ENCODE measurements at regions not wholly inside any gene's neighbourhood (a gene's known extent, or its start where the extent isn't known, plus 50 kb on each side); places are given as distances from the start of the nearest gene placed in this dataset.

- H3K27me3 ChIP-seq = no peaks in the 10 kb centered on the region
- TF ChIP-seq, protein P1, sequence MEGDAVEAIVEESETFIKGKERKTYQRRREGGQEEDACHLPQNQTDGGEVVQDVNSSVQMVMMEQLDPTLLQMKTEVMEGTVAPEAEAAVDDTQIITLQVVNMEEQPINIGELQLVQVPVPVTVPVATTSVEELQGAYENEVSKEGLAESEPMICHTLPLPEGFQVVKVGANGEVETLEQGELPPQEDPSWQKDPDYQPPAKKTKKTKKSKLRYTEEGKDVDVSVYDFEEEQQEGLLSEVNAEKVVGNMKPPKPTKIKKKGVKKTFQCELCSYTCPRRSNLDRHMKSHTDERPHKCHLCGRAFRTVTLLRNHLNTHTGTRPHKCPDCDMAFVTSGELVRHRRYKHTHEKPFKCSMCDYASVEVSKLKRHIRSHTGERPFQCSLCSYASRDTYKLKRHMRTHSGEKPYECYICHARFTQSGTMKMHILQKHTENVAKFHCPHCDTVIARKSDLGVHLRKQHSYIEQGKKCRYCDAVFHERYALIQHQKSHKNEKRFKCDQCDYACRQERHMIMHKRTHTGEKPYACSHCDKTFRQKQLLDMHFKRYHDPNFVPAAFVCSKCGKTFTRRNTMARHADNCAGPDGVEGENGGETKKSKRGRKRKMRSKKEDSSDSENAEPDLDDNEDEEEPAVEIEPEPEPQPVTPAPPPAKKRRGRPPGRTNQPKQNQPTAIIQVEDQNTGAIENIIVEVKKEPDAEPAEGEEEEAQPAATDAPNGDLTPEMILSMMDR (IDR thresholded peaks at IDR 0.05; ENCODE audit: low read depth, low read length) = no peak
- DNase-seq = no peak
- no peaks in the 10 kb centered on the region for H3K4me1 ChIP-seq
- no peaks in the 10 kb centered on the region for H3K9me3 ChIP-seq
- no peaks in the 10 kb centered on the region for H3K36me3 ChIP-seq
- H3K4me3 ChIP-seq (ENCODE audit: low read depth, low read length) = no peak overlapping the region
These were observed 226.2 kb upstream of the TENM3 start for GRCh38 chr4:182017038-182017437.

GRCh38 chr4:182018691-182019090, 224.5 kb upstream of the TENM3 start:
- TF ChIP-seq, protein P1 (IDR thresholded peaks at IDR 0.05; ENCODE audit: low read depth, low read length) = no peak
- Histone ChIP-seq H3K4me3 (ENCODE audit: low read depth, low read length) (no peak overlapping the region), H3K27me3 (no peaks in the 10 kb centered on the region), H3K9me3 (no peaks in the 10 kb centered on the region), H3K36me3 (no peaks in the 10 kb centered on the region), H3K4me1 (no peaks in the 10 kb centered on the region)
- DNase-seq = no peak

DNA sequence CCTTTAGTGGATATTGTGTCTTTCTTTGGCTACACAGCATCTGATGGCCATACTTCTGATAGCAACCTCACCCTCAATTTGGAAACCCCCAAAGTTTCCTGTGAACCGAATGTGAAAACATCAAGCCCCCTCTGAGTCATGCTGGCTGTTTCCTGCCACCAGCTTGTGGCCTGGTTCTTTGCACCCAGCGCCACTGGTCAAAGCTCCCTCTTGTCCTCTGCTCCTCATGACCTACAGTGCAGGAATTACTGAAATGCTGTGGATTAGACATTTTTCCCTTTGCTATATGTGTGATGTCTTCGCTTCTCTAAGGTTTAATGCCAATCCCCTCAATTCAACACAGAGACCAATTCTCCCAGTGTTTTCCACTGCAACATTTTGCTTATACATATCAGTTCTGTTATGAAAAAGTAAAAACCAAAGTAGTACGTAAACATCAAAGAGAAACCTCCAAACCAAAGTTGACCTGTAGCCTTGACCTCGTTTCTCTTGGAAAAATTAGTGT, 224.0 kb upstream of the TENM3 start:
- no peaks in the 10 kb centered on the region for H3K27me3 ChIP-seq
- no peak for DNase-seq
- no peaks in the 10 kb centered on the region for H3K36me3 ChIP-seq
- H3K4me3 ChIP-seq (ENCODE audit: low read depth, low read length) = no peak overlapping the region
- H3K4me1 ChIP-seq = no peaks in the 10 kb centered on the region
- TF ChIP-seq, protein P1 (IDR thresholded peaks at IDR 0.05; ENCODE audit: low read depth, low read length) = no peak
- H3K9me3 ChIP-seq = no peaks in the 10 kb centered on the region

- Histone ChIP-seq H3K27me3 (no peaks in the 10 kb centered on the region), H3K4me3 (ENCODE audit: low read depth, low read length) (no peak overlapping the region), H3K9me3 (no peaks in the 10 kb centered on the region), H3K36me3 (no peaks in the 10 kb centered on the region), H3K4me1 (no peaks in the 10 kb centered on the region)
- TF ChIP-seq, protein P1 (IDR thresholded peaks at IDR 0.05; ENCODE audit: low read depth, low read length) = no peak
- DNase-seq = no peak
These were observed 220.3 kb upstream of the TENM3 start for GRCh38 chr4:182022909-182023308.

DNA sequence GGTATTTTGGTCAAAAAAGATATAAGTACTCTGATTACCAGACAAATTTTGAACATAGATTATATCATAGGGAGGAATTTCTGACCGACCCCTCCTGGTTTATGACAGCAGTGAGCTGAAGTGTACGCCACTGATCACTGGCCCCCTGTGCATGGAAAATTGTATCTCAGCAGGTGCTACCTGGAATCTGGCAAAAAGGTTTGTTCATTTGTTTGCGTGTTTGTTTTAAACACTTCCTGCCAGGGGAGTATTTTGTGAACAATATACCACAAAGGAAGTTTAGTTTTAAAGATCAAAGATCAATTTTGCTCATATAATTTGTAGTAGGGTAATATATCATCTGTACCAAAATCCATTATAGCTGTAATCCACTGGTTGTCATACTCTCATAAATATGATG, 219.7 kb upstream of the TENM3 start:
- Histone ChIP-seq H3K36me3 (no peaks in the 10 kb centered on the region), H3K4me3 (ENCODE audit: low read depth, low read length) (no peak overlapping the region), H3K4me1 (no peaks in the 10 kb centered on the region), H3K9me3 (no peaks in the 10 kb centered on the region), H3K27me3 (no peaks in the 10 kb centered on the region)
- no peak for DNase-seq
- TF ChIP-seq, protein P1 (IDR thresholded peaks at IDR 0.05; ENCODE audit: low read depth, low read length) = no peak

GRCh38 chr4:182042945-182043344, 200.3 kb upstream of the TENM3 start:
- Histone ChIP-seq H3K9me3 (no peaks in the 10 kb centered on the region), H3K27me3 (no peaks in the 10 kb centered on the region), H3K4me3 (ENCODE audit: low read depth, low read length) (no peak overlapping the region), H3K36me3 (no peaks in the 10 kb centered on the region), H3K4me1 (no peaks in the 10 kb centered on the region)
- TF ChIP-seq, protein P1 (IDR thresholded peaks at IDR 0.05; ENCODE audit: low read depth, low read length) = no peak
- DNase-seq = no peak
